Stimulated activated naive CD8-positive, alpha-beta T cell treated with anti-CD3 and anti-CD28 coated beads, Interleukin-15, Interleukin-2, amounts not matched to agents 100 U/mL and 50 U/mL, for 24 hours (primary cell): ENCODE measurements at regions not wholly inside any gene's neighbourhood (a gene's known extent, or its start where the extent isn't known, plus 50 kb on each side); places are given as distances from the start of the nearest gene placed in this dataset.
"Not testable (repeated sequence)": the region's sequence is repeated elsewhere in the genome, so short reads cannot be mapped to it uniquely, and the experiment has no call there.

Source experiments
- ATAC-seq: fragments of 150-1000 bp; cut with Tn5 transposase; one replicate; pipeline ENCODE4 v1.10.0; 2021
- DNase-seq: peaks from one replicate; pipeline ENCODE4 v3.0.0; 2021

DNA sequence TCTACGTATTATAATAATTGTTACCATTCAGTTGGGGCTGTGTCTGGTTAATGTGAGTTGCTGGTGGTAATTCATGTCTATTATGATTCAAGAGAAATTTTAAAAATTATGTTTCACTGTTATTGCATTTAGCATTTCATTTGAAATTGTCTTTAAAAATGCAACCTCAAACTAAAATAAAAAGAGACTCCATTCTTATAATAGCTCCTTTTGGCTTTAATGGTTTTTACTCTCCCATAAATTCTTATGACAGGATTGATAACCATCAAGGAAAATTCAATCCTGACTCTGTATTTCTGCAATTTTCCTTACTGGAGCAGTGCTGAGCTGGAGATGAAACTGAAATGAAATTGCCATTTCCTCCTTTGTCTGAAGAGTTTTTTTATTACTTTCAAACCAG lies 262.7 kb downstream of the REEP3 start:
- DNase-seq: no peak
- ATAC-seq: no peak

DNA sequence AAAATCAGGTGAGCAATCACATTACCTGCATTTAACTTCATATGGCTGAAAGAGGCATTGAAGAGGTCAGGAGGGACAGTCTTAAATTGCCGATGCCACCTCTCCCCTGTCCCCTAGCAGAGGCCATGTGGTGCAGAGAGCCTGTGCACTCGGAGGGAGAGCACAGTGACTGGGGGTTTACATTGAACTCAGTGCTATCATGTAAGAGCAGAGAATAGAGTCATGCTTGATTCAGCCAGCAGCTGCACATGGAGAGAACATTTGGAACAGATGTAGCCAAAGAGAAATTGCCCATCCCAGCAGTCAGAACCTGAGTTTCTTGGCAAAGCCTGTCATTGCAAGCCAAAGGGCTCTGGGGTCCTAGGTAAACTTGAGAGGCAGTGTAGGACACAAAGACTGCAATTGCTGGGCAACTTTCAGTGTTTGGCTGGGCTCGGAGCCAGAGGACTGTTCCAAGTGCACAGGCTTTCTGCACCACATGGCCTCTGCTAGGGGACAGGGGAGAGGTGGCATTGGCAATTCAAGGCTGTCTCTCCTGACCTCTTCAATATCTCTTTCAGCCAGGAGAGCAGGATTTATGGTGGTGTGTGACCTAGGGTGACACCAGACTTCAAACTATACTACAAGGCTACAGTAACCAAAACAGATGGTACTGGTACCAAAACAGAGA lies 267.1 kb downstream of the REEP3 start:
- no peak for ATAC-seq

GRCh38 chr10:63795094-63795860 lies 274.1 kb downstream of the REEP3 start:
- no peak for ATAC-seq
- DNase-seq: no peak

More for the DNA sequence above, 267.1 kb downstream of the REEP3 start:
- no peak for DNase-seq

DNA sequence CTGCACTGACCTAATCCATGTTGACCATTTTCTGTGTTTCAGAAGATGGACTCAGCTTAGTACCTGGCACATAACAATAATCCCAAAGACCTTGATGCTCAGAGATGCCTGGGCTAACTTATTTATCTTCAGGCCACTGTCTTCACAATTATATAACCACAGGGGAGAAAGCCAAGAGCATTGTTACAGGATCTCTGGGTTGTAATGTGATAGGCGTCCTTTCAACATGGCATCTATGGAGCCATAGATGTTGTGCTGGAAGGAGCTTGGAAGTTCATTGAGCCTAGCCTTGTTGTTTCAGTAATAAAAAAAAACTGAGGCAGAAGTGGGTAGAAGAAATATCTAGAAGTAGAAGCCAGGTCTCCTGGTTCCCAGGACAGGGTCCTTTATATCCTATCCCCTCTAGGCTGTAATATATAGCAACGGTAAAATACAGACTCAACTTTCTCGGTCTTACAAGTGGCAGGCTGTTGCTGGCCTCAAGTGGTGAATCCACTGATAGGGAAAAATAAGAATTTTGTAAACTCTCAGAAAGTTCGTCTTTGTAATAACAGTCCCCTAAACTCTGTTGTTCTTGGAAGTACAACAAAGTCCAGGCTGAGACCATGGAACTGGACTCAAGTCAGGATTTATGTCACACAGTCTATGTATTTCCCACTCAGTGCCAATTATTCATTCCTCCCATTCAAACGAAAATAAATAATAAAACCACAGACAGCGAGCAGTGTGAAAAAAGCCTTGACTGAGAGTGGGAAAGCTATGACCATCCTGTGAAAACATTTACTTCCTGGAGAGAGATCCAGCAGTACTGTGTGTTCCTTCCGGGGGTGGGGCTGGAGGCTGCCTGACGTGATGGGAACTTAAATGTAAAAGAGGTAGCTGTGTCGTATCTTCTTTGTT lies 277.6 kb downstream of the REEP3 start:
- ATAC-seq: no peak
- no peak for DNase-seq

DNA sequence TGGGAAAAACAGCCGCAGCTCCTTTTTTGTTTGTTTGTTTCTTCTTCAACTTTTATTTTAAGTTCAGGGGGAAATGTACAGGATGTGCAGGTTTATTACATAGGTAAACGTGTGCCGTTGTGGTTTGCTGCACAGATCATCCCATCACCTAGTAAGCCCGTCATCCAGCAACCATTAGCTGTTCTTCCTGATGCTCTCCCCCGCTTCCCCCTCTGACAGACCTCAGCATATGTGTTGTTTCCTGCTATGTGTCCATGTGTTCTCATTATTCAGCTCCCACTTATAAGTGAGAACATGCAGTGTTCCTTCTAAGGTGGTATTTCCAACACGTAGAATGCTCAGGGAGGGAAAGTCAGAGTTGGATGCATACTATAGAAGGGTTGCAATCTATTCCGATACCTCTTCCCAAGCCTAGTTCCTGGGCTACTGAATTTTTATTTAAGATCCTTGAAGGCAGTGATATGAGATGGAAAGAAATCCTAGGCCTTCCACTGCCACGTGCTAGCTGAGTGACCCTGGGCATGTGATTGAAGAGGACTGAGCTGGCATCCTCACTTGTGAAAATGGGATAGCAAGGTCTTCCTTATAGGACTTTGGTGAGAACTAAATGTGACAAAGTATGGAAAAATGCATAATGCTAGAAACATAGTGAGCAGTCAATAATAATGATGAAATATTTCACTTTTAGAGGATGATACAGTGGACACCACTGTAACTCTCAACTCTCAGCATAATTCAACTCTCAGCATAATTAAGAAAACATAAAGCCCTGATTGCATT lies 278.5 kb downstream of the REEP3 start:
- ATAC-seq: no peak
- no peak for DNase-seq

- ATAC-seq: no peak
- DNase-seq: no peak
Measured at GRCh38 chr10:63801166-63801565, 280.0 kb downstream of the REEP3 start.

DNA sequence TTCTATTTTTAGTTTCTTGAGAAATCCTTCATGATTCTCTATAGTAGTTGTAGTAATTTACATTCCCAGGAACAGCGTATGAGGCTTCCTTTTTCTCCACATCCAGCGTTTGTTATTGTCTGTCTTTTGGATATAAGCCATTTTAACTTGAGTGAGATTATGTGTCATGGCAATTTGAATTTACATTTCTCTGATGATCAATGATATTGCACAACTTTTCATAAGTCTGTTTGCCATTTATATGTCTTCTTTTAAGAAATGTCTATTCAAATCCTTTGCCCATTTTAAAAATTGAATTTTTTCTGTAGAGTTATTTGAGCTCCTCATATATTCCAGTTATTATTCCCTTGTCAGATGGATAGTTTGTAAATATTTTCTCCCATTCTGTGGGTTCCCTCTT lies 285.1 kb downstream of the REEP3 start:
- ATAC-seq: no peak

GRCh38 chr10:63812501-63812900 lies 291.3 kb downstream of the REEP3 start:
- ATAC-seq: no peak
- no peak for DNase-seq

More for the DNA sequence above, 285.1 kb downstream of the REEP3 start:
- DNase-seq: no peak

DNA sequence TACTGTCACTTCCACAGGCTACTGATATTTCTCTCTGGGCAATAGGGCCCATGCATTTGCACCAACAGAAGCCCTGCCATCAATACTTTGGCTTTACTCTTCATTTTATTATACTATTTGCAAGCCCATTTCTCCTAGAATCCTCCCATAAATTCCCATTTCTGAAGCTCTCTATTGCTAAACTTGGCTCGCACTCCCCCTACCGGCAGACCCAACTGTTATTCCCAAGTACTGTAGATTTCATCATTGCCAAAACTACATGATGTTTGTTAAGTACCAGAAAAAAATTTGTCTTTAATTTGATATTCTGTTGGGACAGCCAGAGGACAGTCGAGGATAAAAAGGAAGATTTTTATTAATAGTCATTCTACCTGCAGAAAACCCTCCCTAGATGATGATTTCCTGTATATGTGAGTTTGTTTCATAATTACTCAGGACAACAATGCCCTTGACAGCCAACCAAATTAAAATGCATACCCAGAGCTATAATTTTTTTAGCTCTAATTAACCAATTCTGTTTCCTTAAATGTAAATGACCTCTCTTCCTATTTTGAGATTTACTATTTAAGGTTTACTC lies 298.6 kb downstream of the REEP3 start:
- no peak for ATAC-seq
- peak; percentile 48 for DNase-seq

GRCh38 chr10:63822496-63822895 lies 301.3 kb downstream of the REEP3 start:
- ATAC-seq (no peak), DNase-seq (no peak)

DNA sequence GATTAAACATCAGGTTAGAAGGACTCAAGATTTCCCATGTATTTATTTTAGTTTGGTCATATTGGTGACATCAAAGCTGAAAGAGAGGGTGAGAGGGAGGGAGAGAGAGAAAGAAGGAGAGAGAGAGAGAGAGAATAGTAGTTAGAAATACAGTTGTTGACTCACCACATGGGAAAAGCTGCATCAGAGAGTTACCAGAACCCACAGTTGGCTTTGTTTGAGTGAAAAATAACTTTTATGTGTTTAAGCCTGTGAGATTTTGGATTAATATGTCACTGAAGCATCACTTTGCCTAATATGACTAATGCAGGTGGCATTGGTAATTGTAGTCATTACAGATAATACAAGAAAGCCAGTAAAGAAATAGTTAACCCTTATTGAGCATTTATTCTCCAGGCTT lies 303.9 kb downstream of the REEP3 start:
- no peak for ATAC-seq
- DNase-seq: no peak

DNA sequence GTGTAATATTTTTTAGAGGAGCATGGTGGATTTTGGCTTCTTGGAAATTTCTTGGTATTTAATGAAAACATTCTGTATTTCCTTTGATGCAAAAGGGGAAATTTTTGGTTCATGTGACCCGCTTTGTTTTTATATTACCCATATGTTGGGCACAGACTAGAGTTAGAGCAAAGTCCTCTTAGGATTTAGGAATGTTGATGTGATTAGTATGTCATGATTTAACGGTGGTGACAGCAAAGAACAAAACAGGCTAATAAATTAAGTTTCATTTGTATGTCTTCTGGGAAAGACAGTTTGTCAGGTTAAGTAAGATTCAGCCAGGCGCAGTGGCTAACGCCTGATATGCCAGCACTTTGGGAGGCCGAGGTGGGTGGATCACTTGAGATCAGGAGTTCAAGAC lies 304.6 kb downstream of the REEP3 start:
- ATAC-seq (no peak), DNase-seq (no peak)

GRCh38 chr10:63827018-63827417 lies 305.8 kb downstream of the REEP3 start:
- DNase-seq, ATAC-seq: not testable (repeated sequence)

GRCh38 chr10:63829020-63829419 lies 307.8 kb downstream of the REEP3 start:
- no peak for ATAC-seq
- no peak for DNase-seq

GRCh38 chr10:63829573-63830149 lies 308.5 kb downstream of the REEP3 start:
- DNase-seq (no peak), ATAC-seq (no peak)

DNA sequence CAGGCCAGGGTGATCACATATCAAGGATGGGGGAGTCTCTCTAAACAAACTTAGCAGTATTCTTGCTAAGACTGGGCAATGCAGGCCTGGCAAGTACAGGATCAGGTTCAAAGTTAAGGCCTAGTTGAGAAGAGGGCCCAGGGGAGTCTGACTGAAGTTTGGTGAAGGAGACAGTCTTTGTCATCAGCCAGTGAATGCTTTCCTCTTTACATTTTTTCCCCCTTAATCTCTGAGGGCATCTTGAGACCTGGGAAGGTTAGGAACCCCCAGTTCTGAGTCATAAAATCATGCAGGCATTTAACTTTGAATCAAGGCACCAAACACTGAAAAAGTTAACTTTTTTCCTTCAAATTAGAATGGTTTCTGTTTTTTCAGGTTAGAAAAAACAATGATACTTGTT lies 311.5 kb downstream of the REEP3 start:
- ATAC-seq (no peak), DNase-seq (no peak)

DNA sequence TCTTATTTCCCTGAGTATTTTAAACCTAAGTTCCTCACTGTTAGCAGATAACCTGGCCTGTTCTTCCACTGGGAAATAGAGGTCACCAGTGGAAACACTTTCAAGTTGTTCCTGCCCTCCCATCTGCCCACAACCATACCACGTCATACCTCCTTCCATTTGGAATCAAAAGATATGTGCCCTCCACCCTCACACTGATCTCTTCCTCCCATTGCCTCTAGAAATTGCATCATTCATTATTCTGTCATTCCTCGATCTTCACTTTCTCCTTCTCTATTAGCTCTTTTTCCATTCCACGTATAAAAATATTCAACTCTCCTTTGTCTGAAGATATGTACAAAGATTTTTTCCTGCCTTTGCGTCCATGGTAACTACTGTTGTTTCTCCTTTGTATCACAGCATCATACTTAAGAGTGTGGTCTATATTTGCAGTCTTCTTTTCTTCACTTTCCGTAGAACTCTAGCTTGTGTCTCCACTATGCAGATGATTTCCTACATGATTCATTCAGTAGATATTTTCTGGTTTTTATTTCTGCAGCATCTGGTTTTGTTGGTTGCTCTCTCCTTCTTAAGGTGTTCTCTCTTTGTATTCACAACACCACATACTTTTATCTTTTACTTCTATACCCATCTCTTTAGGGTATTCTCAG lies 312.3 kb downstream of the REEP3 start:
- DNase-seq (no peak), ATAC-seq (no peak)

GRCh38 chr10:63836666-63837442 lies 315.7 kb downstream of the REEP3 start:
- ATAC-seq (no peak), DNase-seq (no peak)

DNA sequence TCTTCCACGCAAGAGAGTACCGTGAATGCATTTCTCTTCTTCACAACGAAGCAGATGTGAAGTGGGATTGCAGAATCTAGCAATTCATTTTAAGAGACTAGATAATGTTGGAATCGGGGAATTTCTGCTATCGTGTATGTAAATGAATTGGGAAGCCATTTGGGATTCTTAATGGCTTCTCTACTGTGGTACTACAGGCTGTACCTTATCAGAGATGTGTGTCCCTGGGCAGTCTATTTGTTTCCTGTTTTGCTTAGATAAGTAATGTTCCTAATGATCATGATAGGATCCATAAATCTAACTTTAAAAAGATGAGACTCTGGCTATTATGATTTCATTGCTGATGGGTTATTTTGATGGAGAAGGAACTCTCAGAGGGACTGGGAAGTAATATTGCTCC lies 320.6 kb downstream of the REEP3 start:
- ATAC-seq: no peak
- DNase-seq: no peak

GRCh38 chr10:63843107-63843506 lies 321.9 kb downstream of the REEP3 start:
- ATAC-seq (no peak), DNase-seq (no peak)
